GM23338 (cell line): ENCODE measurements at regions not wholly inside any gene's neighbourhood (a gene's known extent, or its start where the extent isn't known, plus 50 kb on each side); places are given as distances from the start of the nearest gene placed in this dataset.
A peak's percentile ranks its signal among the peaks of the same experiment; 100 is the strongest.

Experiments
- ATAC-seq: fragments of 200-7000 bp; cut with Tn5 transposase; 3 replicates; pipeline ENCODE4 v1.9.1; 2020
- DNase-seq: peaks from one replicate; pipeline ENCODE4 v3.0.0-alpha.2; 2015; ENCODE audit warnings: low spot score
- H2AFZ ChIP-seq: fragments of 200-600 bp; sonication (generic); 2 replicates; pipeline ENCODE4 v1.8.0; 2016; ENCODE audit warnings: antibody characterized with exemption, mild to moderate bottlenecking, moderate library complexity
- H3F3A ChIP-seq: fragments of 200-600 bp; sonication (generic); replicated peaks from 2 replicates; pipeline ENCODE4 v1.8.0; 2017; ENCODE audit warnings: antibody characterized with exemption, mixed run types, low read depth
- H3K27ac ChIP-seq: fragments of 200-600 bp; sonication (generic); 2 replicates; pipeline ENCODE4 v1.6.1; 2016; ENCODE audit warnings: low read depth
- H3K27me3 ChIP-seq: fragments of 200-600 bp; sonication (generic); 2 replicates; pipeline ENCODE4 v1.8.0; 2016; ENCODE audit warnings: mild to moderate bottlenecking, mixed run types, moderate library complexity; ENCODE audit not compliant: insufficient read depth
- H3K36me3 ChIP-seq: fragments of 200-600 bp; sonication (generic); 2 replicates; pipeline ENCODE4 v1.8.0; 2016; ENCODE audit warnings: mild to moderate bottlenecking; ENCODE audit not compliant: insufficient read depth
- H3K4me1 ChIP-seq: fragments of 200-600 bp; sonication (generic); 2 replicates; pipeline ENCODE4 v1.8.0; 2016; ENCODE audit warnings: mild to moderate bottlenecking, moderate library complexity; ENCODE audit not compliant: insufficient read depth
- H3K4me2 ChIP-seq: fragments of 200-600 bp; sonication (generic); 2 replicates; pipeline ENCODE4 v1.7.1; 2017; ENCODE audit warnings: mixed run types
- H3K4me3 ChIP-seq: fragments of 200-600 bp; sonication (generic); 2 replicates; pipeline ENCODE4 v1.6.1; 2016; ENCODE audit warnings: mixed run types
- H3K79me2 ChIP-seq: fragments of 200-600 bp; sonication (generic); replicated peaks from 2 replicates; pipeline ENCODE4 v1.8.0; 2017; ENCODE audit warnings: mild to moderate bottlenecking; ENCODE audit not compliant: insufficient read depth
- H3K9me2 ChIP-seq: fragments of 200-600 bp; sonication (generic); 2 replicates; pipeline ENCODE4 v1.8.0; 2017; ENCODE audit not compliant: insufficient read depth
- H4K20me1 ChIP-seq: fragments of 200-600 bp; sonication (generic); replicated peaks from 2 replicates; pipeline ENCODE4 v1.8.0; 2017; ENCODE audit warnings: mild to moderate bottlenecking; ENCODE audit not compliant: insufficient read depth
- H3K27ac Mint-ChIP-seq: 2 replicates; pipeline ENCODE4 v1.8.0; 2020; ENCODE audit warnings: inconsistent platforms, mild to moderate bottlenecking, moderate library complexity, mixed read lengths
- H3K27me3 Mint-ChIP-seq: 3 replicates; pipeline ENCODE4 v1.8.0; 2022; ENCODE audit warnings: low read depth, mild to moderate bottlenecking, moderate library complexity, mixed read lengths, inconsistent platforms; ENCODE audit not compliant: insufficient read depth, poor library complexity
- H3K36me3 Mint-ChIP-seq: 3 replicates; pipeline ENCODE4 v1.8.0; 2021; ENCODE audit warnings: low read depth, mild to moderate bottlenecking, inconsistent platforms, moderate library complexity, mixed read lengths
- H3K4me1 Mint-ChIP-seq: 3 replicates; pipeline ENCODE4 v1.8.0; 2020; ENCODE audit warnings: mild to moderate bottlenecking, inconsistent platforms, mixed read lengths
- H3K4me3 Mint-ChIP-seq: 3 replicates; pipeline ENCODE4 v1.8.0; 2021; ENCODE audit warnings: moderate library complexity, mild to moderate bottlenecking, inconsistent platforms, mixed read lengths
- H3K9me3 Mint-ChIP-seq: 3 replicates; pipeline ENCODE4 v1.8.0; 2020; ENCODE audit warnings: moderate library complexity, mild to moderate bottlenecking, inconsistent platforms, mixed read lengths
- CREB1 ChIP-seq: fragments of 250-450 bp; sonication (Bioruptor Pico); IDR thresholded peaks from 2 replicates; pipeline ENCODE4 v1.5.0; 2020; ENCODE audit warnings: low read depth, mild to moderate bottlenecking, moderate library complexity
- CTCF ChIP-seq, 2 experiments: fragments of 200-600 bp in 1 of 2; sonication (generic) in 1 of 2; conservative IDR thresholded peaks; 2 replicates each; pipeline versions ENCODE4 v1.5.1 to v1.6.1; 2016 to 2017; ENCODE audit warnings: antibody characterized with exemption in 2 of 2, low read depth in 2 of 2, mild to moderate bottlenecking in 2 of 2, moderate library complexity in 1 of 2
- EZH2 ChIP-seq: fragments of 200-600 bp; sonication (generic); IDR thresholded peaks from one replicate; pipeline ENCODE4 v1.8.0; 2017; ENCODE audit warnings: antibody characterized with exemption, mild to moderate bottlenecking, low read depth; ENCODE audit not compliant: unreplicated experiment
- EZH2phosphoT487 ChIP-seq: fragments of 200-600 bp; sonication (generic); IDR thresholded peaks from one replicate; pipeline ENCODE4 v1.8.1; 2018; ENCODE audit warnings: antibody characterized with exemption; ENCODE audit not compliant: unreplicated experiment
- JUNB ChIP-seq: IDR thresholded peaks from one replicate; pipeline ENCODE4 v1.6.1; 2016; ENCODE audit warnings: antibody characterized with exemption; ENCODE audit not compliant: unreplicated experiment
- POLR2AphosphoS5 ChIP-seq: IDR thresholded peaks from 2 replicates; pipeline ENCODE4 v1.6.1; 2016; ENCODE audit warnings: antibody characterized with exemption, low read depth
- REST ChIP-seq: IDR thresholded peaks from one replicate; pipeline ENCODE4 v1.6.1; 2018; ENCODE audit warnings: antibody characterized with exemption; ENCODE audit not compliant: unreplicated experiment
- STAT1 ChIP-seq: IDR thresholded peaks from one replicate; pipeline ENCODE4 v1.6.1; 2016; ENCODE audit warnings: antibody characterized with exemption; ENCODE audit not compliant: unreplicated experiment
- ZNF114 ChIP-seq: fragments of 250-450 bp; sonication (Bioruptor Pico); IDR thresholded peaks from 2 replicates; pipeline ENCODE4 v1.5.0; 2020; ENCODE audit warnings: mild to moderate bottlenecking, moderate library complexity
- TF ChIP-seq, protein P1 (sequence below): IDR thresholded peaks from 2 replicates; pipeline ENCODE4 v1.6.1; 2016; ENCODE audit warnings: antibody characterized with exemption

GRCh38 chr5:66469684-66470083 lies 126.5 kb upstream of the MAST4 start:
- Histone ChIP-seq H3K4me1 (no peaks in the 10 kb centered on the region), H3K27ac (no peak overlapping the region), H3K36me3 (peaks cover 24% of the 10 kb centered on the region), H4K20me1 (no peaks in the 10 kb centered on the region), H3K4me2 (no peak overlapping the region), H3F3A (no peaks in the 10 kb centered on the region), H2AFZ (no peak overlapping the region), H3K4me3 (no peak overlapping the region), H3K27me3 (no peaks in the 10 kb centered on the region), H3K79me2 (no peaks in the 10 kb centered on the region), H3K9me2 (peaks cover 4% of the 10 kb centered on the region; the same call in 1 of the 2 replicates)
- peaks cover 81% of the 10 kb centered on the region for H3K9me3 Mint-ChIP-seq
- H3K4me3 Mint-ChIP-seq, result no peak overlapping the region
- no peak overlapping the region for H3K27ac Mint-ChIP-seq
- H3K36me3 Mint-ChIP-seq, result peaks cover 41% of the 10 kb centered on the region
- ATAC-seq, result no peak
- no peak for TF ChIP-seq EZH2
- H3K4me1 Mint-ChIP-seq, result no peaks in the 10 kb centered on the region
- peaks cover 5% of the 10 kb centered on the region for H3K27me3 Mint-ChIP-seq
- peak; percentile 45 for DNase-seq

- no peaks in the 10 kb centered on the region for H3K27me3 ChIP-seq
- peaks cover 24% of the 10 kb centered on the region for H3K36me3 ChIP-seq
- ATAC-seq, result no peak
- H3K79me2 ChIP-seq, result no peaks in the 10 kb centered on the region
- H2AFZ ChIP-seq, result no peak overlapping the region
- no peak for DNase-seq
- no peak overlapping the region for H3K27ac ChIP-seq
- Mint-ChIP-seq H3K4me1 (peaks cover 8% of the 10 kb centered on the region), H3K27ac (no peak overlapping the region), H3K4me3 (no peak overlapping the region), H3K27me3 (peaks cover 4% of the 10 kb centered on the region), H3K9me3 (peaks cover 60% of the 10 kb centered on the region), H3K36me3 (peaks cover 33% of the 10 kb centered on the region)
- no peak overlapping the region for H3K4me2 ChIP-seq
- no peak overlapping the region for H3K4me3 ChIP-seq
- peaks cover 4% of the 10 kb centered on the region; the same call in 1 of the 2 replicates for H3K9me2 ChIP-seq
- H3K4me1 ChIP-seq, result peaks cover 15% of the 10 kb centered on the region
- no peaks in the 10 kb centered on the region for H4K20me1 ChIP-seq
- H3F3A ChIP-seq, result no peaks in the 10 kb centered on the region
- TF ChIP-seq CTCF (conservative IDR thresholded peaks at IDR 0.05; ENCODE audit: low read depth in 2 of 2) (no peak), CREB1 (CRISPR knock-in tag) (no peak), STAT1 (no peak), POLR2AphosphoS5 (no peak), EZH2 (no peak), JUNB (no peak), EZH2phosphoT487 (no peak), ZNF114 (CRISPR knock-in tag) (no peak), REST (no peak)
- TF ChIP-seq, protein P1, sequence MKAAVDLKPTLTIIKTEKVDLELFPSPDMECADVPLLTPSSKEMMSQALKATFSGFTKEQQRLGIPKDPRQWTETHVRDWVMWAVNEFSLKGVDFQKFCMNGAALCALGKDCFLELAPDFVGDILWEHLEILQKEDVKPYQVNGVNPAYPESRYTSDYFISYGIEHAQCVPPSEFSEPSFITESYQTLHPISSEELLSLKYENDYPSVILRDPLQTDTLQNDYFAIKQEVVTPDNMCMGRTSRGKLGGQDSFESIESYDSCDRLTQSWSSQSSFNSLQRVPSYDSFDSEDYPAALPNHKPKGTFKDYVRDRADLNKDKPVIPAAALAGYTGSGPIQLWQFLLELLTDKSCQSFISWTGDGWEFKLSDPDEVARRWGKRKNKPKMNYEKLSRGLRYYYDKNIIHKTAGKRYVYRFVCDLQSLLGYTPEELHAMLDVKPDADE, result no peak
Observed at GRCh38 chr5:66472010-66472409, 124.2 kb upstream of the MAST4 start.
